ENCODE measurements at regions not wholly inside any gene's neighbourhood (a gene's known extent, or its start where the extent isn't known, plus 50 kb on each side); places are given as distances from the start of the nearest gene placed in this dataset.

- DNase-seq: no peak
These were observed 85.0 kb downstream of the NUF2 start for GRCh38 chr1:163406772-163407171.

DNA sequence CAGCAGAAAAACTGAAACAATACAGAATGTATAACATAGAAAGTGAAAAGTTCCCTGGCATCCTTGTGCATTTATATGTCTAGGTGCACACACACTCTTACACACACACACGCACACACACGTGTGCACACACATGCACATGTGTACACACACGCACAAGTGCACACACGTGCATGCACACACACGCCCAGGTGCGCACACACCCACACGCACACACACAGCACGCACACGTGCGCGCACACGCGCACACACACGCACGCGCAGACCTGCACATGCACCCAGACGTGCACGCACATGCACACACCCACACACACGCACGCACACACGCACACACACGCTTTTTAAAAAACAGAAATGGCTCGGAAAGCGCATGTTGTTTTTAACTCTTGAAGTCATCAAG lies 86.5 kb downstream of the NUF2 start:
- no peak for DNase-seq

DNA sequence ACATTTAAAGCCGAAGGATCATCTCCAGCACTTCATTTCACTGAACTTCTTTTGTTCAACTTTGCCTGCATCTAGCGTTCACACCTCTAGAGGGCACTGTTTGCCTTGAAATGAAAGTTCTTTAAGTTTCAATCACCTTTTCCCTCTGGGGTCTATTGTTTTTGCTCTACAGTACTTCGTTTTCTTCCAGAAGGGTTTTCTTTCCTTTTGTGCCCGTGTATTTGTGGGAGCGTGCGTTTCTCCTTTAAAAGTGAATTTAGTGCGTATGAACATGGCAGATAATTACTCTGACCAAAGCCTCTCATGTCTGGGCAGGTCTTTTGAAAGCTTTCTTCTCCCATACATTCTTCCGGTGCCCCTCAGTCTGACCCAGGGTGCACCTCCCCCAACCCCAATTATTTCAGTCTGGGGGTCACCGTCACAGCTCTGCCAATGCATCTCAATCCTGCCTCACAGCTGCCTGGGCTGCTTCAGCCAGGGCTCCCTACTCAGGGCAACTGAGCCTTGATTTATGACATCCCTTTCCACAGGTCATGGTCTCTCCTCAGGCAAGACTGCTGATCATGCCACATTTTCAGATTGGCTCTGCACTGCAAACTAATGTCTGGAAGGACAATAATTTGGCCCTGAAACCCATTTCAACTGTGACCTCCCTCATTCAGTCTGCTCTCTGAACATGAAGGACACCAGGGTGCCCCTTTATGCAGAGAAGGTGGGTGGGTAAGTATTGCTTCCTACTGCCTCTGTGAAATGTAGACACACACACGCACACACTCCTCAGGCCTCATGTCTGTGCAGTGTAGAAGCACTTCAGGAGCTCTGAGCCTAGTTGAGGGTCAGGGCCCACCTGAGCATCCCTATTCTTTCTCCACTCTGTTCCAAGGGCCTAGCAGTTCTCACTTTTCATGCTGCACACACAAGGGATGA lies 88.6 kb downstream of the NUF2 start:
- DNase-seq: peak; percentile 26

GRCh38 chr1:163412221-163412620 lies 90.5 kb downstream of the NUF2 start:
- no peak for DNase-seq

DNA sequence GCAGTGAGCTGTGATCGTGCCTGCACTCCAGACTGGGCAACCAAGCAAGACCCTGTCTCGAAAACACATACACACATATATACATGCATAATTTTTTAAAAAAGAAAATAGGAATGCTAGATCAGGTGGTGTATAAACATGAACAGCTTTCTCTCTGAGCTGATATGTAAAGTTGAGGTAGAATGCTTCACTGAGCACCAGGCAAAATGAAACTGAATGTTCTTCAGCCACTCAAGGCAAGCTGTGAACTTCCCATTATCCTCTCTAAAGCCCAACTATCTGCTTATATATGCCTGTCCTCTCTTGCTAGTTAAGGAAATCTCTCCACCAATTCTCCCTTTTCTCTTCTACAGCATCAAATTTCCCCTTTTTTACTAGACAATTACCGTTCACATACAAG lies 93.0 kb downstream of the NUF2 start:
- DNase-seq: no peak

GRCh38 chr1:163421701-163422100 lies 99.9 kb downstream of the NUF2 start:
- no peak for DNase-seq

DNA sequence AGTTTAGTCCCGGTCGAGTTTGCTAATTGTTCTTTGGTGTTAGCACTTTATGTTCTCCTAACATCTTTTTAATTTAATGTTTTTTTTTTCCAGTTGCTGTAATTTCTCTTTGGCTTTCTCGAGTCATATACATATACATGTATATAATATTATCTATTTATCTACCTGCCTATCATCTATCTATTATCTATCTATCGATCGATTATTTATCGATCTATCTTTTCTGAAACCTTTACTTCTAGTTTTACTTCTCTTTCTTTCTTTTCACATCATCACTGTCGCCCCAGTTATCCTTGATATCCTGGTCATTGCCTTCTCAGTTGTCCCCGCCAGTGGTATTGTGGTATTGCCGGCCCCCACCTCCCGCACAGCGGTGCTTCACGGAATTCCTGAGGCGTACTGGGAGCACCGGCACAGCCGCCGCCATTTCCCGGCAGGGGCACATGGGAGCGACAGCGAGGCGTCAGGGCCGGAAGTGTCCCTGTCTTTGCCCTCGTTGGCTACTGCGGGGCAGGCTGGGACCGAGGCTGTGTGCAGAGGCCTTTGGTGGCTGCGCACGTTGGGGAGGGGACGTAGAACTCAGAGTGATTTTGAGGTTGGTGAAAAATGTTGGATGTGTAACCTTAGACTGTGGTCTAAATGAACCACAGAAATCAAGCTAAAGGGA lies 101.1 kb downstream of the NUF2 start:
- no peak for DNase-seq

DNA sequence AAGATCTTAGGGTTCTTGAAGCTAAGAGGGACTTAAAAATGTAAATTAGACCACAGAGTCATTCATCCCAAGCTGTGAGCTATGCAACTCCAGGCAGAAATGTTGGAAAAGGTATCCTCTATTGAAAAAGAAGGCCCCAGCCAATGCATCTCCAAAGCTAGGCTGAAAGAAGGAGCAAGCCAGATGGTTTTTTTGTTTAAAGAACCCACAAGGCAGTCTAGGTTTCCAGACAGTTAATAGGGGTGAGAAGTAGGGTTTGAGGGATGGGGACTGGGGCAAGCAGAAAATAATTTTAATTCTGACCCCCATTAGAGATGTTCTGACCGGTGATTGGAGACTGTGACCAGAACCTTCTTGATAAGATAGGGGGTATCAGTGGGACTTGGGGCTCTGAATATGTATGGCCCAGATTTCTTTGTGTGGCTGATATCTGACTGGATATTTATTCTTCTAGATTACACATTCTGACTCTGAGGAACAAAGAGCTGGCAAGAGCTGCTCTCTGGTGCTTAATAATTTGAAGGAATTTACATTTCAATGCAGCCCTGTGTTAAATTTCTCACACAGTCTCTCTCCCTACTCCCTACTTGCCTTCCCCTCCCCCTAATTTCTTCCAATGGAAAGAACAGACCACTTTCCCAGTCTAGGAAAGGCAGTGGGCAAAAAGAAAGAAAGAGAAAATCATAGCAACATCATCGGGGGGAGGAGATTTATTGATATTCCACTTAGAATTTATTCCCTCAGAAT lies 104.9 kb downstream of the NUF2 start:
- DNase-seq: no peak

DNA sequence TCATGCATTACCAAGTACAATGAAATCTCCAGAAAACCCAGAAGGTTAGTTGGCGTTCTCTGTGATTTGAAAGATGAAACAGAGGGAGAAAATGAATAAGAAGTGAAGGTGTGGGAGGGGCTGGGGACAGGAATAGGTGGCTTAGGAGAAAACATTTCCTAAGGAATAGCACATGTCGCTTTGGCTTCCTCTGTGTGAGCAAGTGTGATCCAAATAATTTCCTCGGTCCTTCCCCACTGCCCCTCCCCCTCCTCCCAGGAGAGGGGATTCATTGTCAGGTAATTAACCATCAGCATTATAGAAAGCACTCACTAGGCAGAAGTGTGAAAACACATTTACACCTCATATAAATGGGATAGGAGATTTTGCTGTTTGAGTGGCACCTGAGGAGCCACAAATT lies 105.5 kb downstream of the NUF2 start:
- DNase-seq: no peak

DNA sequence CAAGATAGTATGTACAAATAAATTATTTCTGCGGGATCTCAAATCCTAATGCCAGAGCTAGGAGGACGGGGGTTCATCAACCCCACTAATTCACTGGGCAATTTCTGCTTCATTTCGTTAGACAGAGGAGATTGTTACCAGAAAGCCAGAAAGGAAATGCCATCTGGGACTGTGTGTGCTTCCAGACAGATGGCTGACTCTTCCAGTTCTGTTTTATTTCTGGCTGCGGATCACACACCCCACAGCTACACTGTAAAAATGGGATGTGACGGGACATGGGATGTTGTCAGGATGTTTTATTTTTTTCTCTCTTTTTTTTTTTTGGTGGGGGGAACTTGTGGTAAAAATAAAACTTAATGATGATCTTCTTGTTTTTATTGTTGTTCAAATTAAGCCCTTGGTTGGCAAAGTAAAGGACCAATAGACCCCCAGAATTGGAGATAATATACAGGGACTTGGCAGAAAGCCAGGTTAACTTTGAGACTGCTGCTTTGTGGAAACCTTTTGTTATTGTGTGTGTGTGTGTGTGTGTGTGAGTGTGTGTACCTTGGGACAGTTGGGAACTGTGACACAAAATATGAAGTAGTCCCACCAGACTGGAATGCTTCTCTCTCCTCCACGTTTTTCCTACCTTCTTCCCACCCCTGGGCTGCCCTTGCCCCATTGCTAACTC lies 114.5 kb downstream of the NUF2 start:
- DNase-seq: no peak

DNA sequence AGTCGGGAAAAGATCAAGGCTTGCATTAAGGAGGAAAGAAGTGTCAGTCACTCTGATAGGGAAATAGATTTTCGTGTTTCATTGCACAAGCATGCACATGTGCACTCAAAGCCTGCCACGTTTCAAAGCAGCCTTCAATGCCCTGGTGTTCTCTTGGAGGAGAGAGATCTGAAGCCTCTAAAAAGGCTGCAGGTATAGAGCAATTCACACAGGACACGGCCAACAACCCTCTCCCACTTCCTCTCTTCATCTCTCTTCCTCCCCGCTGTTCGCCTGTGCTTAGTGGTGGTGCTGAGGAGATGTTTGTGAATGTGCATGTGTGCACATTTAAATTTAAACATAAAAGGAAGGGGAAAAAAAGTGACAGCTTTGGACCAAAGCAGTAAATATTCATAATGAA lies 117.7 kb downstream of the NUF2 start:
- no peak for DNase-seq

GRCh38 chr1:163440090-163440489 lies 118.3 kb downstream of the NUF2 start:
- DNase-seq: no peak

GRCh38 chr1:163442231-163442879 lies 120.6 kb downstream of the NUF2 start:
- no peak for DNase-seq

DNA sequence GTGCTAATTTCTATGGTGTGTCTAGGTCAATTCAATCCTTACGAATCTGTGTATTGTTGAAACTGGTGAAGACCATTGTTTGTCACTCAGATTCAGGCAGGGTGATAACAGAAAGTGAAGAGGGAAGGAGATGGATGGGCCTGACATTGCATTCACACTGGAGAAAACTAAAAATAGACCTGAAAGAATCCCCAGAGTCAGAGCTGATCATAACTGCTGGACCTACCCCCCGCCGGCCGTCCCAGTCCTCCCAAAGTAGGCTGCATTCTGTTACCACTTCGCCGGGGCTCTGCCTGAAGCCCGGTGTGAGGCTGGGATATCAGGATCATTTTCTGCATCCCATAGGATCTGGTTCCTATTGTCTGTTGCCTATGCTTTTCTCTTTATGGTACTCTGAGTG lies 121.1 kb downstream of the NUF2 start:
- DNase-seq: no peak

DNA sequence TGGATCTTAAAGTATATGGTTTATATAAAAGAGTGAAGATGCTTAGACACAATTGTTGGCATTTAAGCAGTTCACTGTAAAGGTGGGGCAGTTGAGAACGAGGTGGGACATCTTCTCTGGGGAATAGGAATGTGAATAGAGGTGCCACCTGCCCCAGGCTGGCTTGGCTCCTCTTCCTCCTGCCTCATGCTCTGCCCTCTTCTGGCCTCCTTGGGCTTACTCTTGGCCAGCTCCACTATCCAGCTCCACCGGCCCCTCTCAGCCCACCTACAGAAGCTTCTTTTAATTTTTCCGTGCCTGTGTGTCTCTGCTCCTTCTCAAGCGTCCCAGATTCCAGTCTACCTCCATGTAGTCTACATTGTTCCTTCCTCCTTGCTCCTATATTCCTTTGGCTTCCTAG lies 122.1 kb downstream of the NUF2 start:
- no peak for DNase-seq

- DNase-seq: no peak
These were observed 122.9 kb downstream of the NUF2 start for GRCh38 chr1:163444665-163445064.

DNA sequence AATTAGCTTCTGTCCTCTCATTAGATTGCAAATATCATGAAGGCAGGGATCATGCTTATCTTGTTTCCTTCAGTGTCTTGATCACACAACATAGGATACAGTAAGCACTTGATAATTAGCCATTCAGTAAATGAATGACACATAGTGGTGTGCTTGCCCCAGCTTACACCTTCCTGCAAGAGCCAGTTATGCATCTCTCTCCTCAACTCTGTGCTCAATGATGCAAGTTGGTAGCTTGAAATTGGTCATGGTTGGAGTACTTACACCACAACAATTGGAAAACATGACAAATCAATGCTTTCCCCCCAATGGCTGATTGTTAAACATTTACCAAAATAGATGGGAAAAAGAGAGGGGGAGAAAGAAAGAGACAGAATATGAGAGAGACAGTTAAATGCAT lies 129.2 kb downstream of the NUF2 start:
- DNase-seq: no peak

DNA sequence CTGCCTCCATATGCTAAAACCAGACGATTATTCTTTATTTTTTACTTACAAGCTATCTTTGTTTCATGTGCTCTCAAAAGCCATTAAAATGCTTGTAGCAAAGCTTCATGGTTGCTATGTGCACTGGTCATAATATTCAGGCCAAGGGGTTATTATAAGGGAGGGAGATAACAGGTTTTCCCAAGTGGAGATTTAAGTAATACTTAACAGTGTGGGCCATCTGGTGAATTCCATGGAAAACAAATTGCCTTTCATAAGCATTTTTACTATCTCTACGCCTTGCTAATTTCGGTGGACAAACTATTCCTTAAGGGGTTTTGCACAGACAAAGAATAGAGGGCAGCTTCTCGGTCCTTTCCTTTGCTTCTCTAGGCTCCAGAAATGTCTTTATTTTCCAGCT lies 137.8 kb downstream of the NUF2 start:
- DNase-seq: no peak

DNA sequence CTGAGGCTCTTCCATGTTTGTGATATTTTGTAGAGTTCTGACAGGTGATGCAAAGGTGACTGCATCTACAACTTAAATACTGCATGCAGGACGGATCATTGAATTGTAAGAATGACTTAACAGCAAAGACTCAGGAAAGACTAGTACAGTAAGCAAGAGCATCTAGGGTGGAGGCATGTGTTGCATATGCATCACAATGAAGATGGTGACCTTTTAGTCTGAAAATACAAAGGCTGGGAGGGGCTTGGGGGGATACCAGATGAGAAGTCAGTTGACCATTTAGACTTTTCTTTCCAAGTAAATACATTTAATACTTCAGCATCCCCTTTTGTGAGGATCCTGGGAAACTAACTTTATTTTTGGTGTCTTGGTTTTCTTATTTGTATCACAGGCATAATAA lies 145.5 kb downstream of the NUF2 start:
- DNase-seq: no peak

GRCh38 chr1:163471779-163472650 lies 150.3 kb downstream of the NUF2 start:
- no peak for DNase-seq

GRCh38 chr1:163472651-163473248 lies 151.0 kb downstream of the NUF2 start:
- no peak for DNase-seq

Measured in femur (tissue), 1 donor.